Type B pancreatic cell (in vitro differentiated cells): ENCODE measurements at regions not wholly inside any gene's neighbourhood (a gene's known extent, or its start where the extent isn't known, plus 50 kb on each side); places are given as distances from the start of the nearest gene placed in this dataset.
A peak's percentile ranks its signal among the peaks of the same experiment; 100 is the strongest.

Source experiments
- DNase-seq: peaks from one replicate; pipeline ENCODE4 v3.0.0; 2021; ENCODE audit warnings: mixed read lengths; ENCODE audit not compliant: unreplicated experiment; ENCODE audit errors: extremely low spot score
- H3K27ac Mint-ChIP-seq: 2 replicates; pipeline ENCODE4 v1.8.0; 2021; ENCODE audit warnings: mild to moderate bottlenecking, mixed read lengths
- H3K27me3 Mint-ChIP-seq: 2 replicates; pipeline ENCODE4 v1.8.0; 2021; ENCODE audit warnings: mixed read lengths
- H3K36me3 Mint-ChIP-seq: 2 replicates; pipeline ENCODE4 v1.8.0; 2021; ENCODE audit warnings: mixed read lengths
- H3K4me1 Mint-ChIP-seq: one replicate; pipeline ENCODE4 v1.8.0; 2021; ENCODE audit warnings: mixed read lengths; ENCODE audit not compliant: unreplicated experiment
- H3K4me3 Mint-ChIP-seq: 2 replicates; pipeline ENCODE4 v1.8.0; 2021; ENCODE audit warnings: mild to moderate bottlenecking, mixed read lengths
- H3K9me3 Mint-ChIP-seq: 2 replicates; pipeline ENCODE4 v1.8.0; 2021; ENCODE audit warnings: mixed read lengths
- TF ChIP-seq, protein P1 (sequence below): fragments of 200-600 bp; sonication (generic); conservative IDR thresholded peaks from 2 replicates; pipeline ENCODE4 v1.5.0; 2021; ENCODE audit warnings: antibody characterized with exemption, mild to moderate bottlenecking

DNA sequence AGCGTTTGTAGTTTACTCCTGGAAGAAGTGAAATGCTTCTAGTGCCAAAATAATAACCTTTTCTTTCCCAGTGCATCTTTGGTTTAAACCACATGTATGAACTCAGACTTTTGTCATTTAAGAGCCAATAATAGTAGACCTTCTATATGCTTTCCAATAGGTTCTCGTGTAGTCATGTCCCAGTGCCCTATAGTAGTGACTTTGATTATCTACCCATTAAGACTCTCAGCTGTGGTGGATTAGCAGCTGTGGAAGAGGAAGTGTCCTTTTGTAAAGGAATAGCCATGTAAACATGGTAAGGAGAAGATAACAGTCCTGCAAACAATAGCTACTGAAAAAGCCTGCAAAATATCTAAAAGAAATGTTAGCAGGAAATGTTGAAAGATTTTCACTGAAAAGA is 765.3 kb downstream of the MTRR start:
- no peaks in the 10 kb centered on the region for H3K27me3 Mint-ChIP-seq
- H3K9me3 Mint-ChIP-seq, result peaks cover 9% of the 10 kb centered on the region
- no peak overlapping the region for H3K27ac Mint-ChIP-seq
- TF ChIP-seq, protein P1, sequence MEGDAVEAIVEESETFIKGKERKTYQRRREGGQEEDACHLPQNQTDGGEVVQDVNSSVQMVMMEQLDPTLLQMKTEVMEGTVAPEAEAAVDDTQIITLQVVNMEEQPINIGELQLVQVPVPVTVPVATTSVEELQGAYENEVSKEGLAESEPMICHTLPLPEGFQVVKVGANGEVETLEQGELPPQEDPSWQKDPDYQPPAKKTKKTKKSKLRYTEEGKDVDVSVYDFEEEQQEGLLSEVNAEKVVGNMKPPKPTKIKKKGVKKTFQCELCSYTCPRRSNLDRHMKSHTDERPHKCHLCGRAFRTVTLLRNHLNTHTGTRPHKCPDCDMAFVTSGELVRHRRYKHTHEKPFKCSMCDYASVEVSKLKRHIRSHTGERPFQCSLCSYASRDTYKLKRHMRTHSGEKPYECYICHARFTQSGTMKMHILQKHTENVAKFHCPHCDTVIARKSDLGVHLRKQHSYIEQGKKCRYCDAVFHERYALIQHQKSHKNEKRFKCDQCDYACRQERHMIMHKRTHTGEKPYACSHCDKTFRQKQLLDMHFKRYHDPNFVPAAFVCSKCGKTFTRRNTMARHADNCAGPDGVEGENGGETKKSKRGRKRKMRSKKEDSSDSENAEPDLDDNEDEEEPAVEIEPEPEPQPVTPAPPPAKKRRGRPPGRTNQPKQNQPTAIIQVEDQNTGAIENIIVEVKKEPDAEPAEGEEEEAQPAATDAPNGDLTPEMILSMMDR, result no peak
- peaks cover 13% of the 10 kb centered on the region for H3K4me1 Mint-ChIP-seq
- no peaks in the 10 kb centered on the region for H3K36me3 Mint-ChIP-seq
- DNase-seq, result no peak
- H3K4me3 Mint-ChIP-seq, result peak overlapping the region; percentile 35

DNA sequence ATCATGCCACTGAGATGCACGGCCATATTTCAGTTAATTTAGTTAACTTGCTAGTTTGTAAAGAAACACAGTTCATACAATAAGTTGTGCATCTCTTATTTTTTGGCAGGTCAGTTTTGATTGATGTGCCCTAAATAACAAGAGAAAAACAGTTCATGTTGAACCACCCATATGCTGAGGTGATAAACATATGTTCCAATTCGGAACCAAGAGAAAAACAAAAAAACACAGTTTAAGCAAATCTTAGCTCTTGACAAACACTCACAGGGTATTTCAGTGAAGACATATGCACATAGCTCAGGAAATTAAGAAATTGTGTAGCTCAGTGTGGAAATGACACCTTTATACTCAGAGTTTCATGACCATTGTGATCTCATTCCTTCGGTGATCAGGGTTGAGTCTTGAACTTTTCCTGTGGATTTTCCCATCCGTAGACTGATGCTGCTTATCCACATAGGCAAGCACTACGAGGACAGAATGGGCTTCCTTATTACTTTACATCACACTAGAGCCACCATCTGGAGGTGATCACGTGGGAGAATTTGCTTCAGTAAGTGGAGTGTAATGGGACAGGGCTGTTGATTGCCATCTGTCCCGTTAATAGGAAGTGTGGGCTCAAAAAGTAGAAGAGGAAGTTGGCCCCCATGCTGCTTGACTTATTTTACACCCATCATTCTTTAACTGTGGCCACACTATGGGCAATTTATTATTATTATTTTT is 773.0 kb downstream of the MTRR start:
- DNase-seq, result no peak
- Mint-ChIP-seq H3K27ac (no peak overlapping the region), H3K36me3 (no peaks in the 10 kb centered on the region)

DNA sequence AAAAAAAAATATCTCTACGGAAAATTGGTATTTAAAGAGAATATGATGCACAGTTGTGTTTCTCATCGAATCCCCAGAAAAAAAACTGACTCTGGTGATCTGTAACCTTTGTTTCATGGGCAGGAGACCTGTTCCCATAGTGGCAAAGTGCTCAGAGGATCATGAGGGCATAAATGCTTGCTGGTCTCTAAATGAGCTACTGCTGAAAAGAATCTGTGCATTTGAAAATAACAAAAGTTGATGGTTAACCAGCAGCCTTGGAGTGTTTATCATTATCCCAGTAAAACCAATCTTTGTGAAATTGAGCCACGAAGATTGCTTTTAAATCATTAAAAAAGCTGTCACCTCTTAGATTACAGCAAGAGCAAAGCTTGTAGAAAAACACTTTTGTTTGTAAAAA is 775.4 kb downstream of the MTRR start:
- Mint-ChIP-seq H3K27ac (no peak overlapping the region), H3K9me3 (peaks cover 9% of the 10 kb centered on the region), H3K4me3 (no peak overlapping the region), H3K27me3 (no peaks in the 10 kb centered on the region), H3K4me1 (peaks cover 6% of the 10 kb centered on the region), H3K36me3 (no peaks in the 10 kb centered on the region)
- TF ChIP-seq, protein P1, result no peak
- DNase-seq, result no peak

More for the DNA sequence above, 773.0 kb downstream of the MTRR start:
- H3K4me3 Mint-ChIP-seq, result no peak overlapping the region
- H3K9me3 Mint-ChIP-seq, result peaks cover 9% of the 10 kb centered on the region
- no peaks in the 10 kb centered on the region for H3K27me3 Mint-ChIP-seq
- TF ChIP-seq, protein P1, result no peak
- peaks cover 6% of the 10 kb centered on the region for H3K4me1 Mint-ChIP-seq

DNA sequence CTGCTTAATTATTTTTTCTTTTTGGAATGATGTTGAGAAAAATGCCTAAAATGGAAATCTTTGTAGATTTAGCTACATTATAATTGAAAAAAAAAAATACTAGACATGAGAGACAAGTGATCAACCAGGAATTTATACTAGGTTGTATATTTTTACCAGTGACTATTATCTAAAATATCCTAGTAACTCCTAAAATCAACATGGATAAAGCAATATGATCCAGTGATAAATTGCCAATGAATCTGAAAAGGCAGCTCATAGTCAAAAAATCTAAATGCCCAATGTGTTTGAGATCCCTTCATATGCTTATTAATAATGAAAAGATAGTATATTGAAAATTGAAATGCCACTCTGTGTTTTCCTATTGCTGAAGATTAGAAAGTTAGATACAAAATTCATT is 778.2 kb downstream of the MTRR start:
- Mint-ChIP-seq H3K4me1 (peaks cover 6% of the 10 kb centered on the region), H3K27ac (no peak overlapping the region), H3K9me3 (peaks cover 8% of the 10 kb centered on the region), H3K27me3 (no peaks in the 10 kb centered on the region), H3K36me3 (no peaks in the 10 kb centered on the region), H3K4me3 (no peak overlapping the region)
- TF ChIP-seq, protein P1, result no peak
- DNase-seq, result no peak

DNA sequence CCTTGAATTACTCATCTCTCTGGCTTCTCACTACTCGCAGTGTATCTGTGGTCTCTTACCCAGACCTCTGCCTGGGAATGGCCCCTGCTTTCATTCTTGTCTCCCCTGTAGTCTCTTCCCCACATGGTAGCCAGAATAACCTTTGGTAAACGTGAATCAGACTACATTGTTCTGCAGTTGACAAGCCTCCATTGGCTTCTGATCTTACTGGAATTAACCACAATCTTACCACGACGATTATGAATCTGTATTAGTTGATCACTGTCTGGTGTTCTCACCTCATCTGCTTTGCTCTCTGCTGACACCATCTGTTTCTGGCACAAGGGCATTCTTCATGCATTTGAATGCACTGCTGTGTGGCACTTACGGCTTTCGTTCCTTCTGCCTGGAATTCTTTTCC is 781.2 kb downstream of the MTRR start:
- H3K27me3 Mint-ChIP-seq, result no peaks in the 10 kb centered on the region

More for the DNA sequence above, 781.2 kb downstream of the MTRR start:
- Mint-ChIP-seq H3K4me3 (no peak overlapping the region), H3K36me3 (no peaks in the 10 kb centered on the region), H3K9me3 (peaks cover 8% of the 10 kb centered on the region), H3K27ac (no peak overlapping the region), H3K4me1 (no peaks in the 10 kb centered on the region)
- no peak for DNase-seq
- TF ChIP-seq, protein P1, result no peak
